CD14-positive monocyte (primary cell): ENCODE measurements at regions not wholly inside any gene's neighbourhood (a gene's known extent, or its start where the extent isn't known, plus 50 kb on each side); places are given as distances from the start of the nearest gene placed in this dataset.

ENCODE experiments used
- DNase-seq, 3 donors: peaks; one replicate each; pipeline ENCODE4 v3.0.0-alpha.2; 2011 to 2022
- H2AFZ ChIP-seq: 2 replicates; pipeline ENCODE4 v1.6.0; 2012; ENCODE audit warnings: mild to moderate bottlenecking, low read depth, low read length, inconsistent platforms; ENCODE audit not compliant: insufficient read depth, poor library complexity, severe bottlenecking
- H3K27ac ChIP-seq, 2 donors: 1 replicate in 1 of 2; 2 replicates in 1 of 2; pipeline ENCODE4 v1.5.1; 2012 to 2013; ENCODE audit warnings: low read length in 2 of 2, control low read depth in 1 of 2, inconsistent platforms in 1 of 2, low read depth in 1 of 2, mild to moderate bottlenecking in 1 of 2
- H3K27me3 ChIP-seq, 2 donors: one replicate each; pipeline versions ENCODE4 v1.6.0 to v1.6.1; 2011 to 2013; ENCODE audit warnings: low read length in 2 of 2; ENCODE audit not compliant: control insufficient read depth in 2 of 2, insufficient read depth in 2 of 2
- H3K36me3 ChIP-seq, 2 donors: replicated peaks in 1 of 2; 1 replicate in 1 of 2; 2 replicates in 1 of 2; pipeline versions ENCODE4 v1.5.1 to v1.6.1; 2012 to 2013; ENCODE audit warnings: low read length in 2 of 2, control low read depth in 1 of 2, inconsistent platforms in 1 of 2, mild to moderate bottlenecking in 1 of 2; ENCODE audit not compliant: insufficient read depth in 2 of 2, control insufficient read depth in 1 of 2
- H3K4me1 ChIP-seq, 2 donors: 1 replicate in 1 of 2; 2 replicates in 1 of 2; pipeline versions ENCODE4 v1.5.1 to v1.6.1; 2012 to 2013; ENCODE audit warnings: low read length in 2 of 2, control low read depth in 1 of 2, inconsistent platforms in 1 of 2, mild to moderate bottlenecking in 1 of 2, moderate library complexity in 1 of 2; ENCODE audit not compliant: insufficient read depth in 2 of 2, control insufficient read depth in 1 of 2
- H3K4me2 ChIP-seq: replicated peaks from 2 replicates; pipeline ENCODE3; 2012; ENCODE audit warnings: low read length, moderate library complexity, mild to moderate bottlenecking; ENCODE audit not compliant: poor library complexity, severe bottlenecking; ENCODE audit errors: extremely low read depth
- H3K4me3 ChIP-seq, 3 experiments: fragments of 200-600 bp in 1 of 3; sonication (generic) in 1 of 3; replicated peaks in 1 of 3; 1 replicate in 2 of 3; 2 replicates in 1 of 3; pipeline ENCODE4 v1.5.1; 2011 to 2013; ENCODE audit warnings: low read length in 3 of 3, mild to moderate bottlenecking in 3 of 3, control low read depth in 2 of 3, low read depth in 2 of 3, inconsistent platforms in 1 of 3, moderate library complexity in 1 of 3
- H3K79me2 ChIP-seq: 2 replicates; pipeline ENCODE4 v1.6.0; 2012; ENCODE audit warnings: mild to moderate bottlenecking, control low read depth, inconsistent platforms, low read length, moderate library complexity; ENCODE audit not compliant: insufficient read depth
- H3K9ac ChIP-seq: 2 replicates; pipeline ENCODE4 v1.6.0; 2017; ENCODE audit warnings: low read length, mild to moderate bottlenecking; ENCODE audit not compliant: insufficient read depth, poor library complexity, severe bottlenecking
- H3K9me3 ChIP-seq, 2 donors: replicated peaks in 1 of 2; 1 replicate in 1 of 2; 2 replicates in 1 of 2; pipeline versions ENCODE4 v1.5.1 to v1.6.1; 2012 to 2013; ENCODE audit warnings: low read length in 2 of 2, control low read depth in 1 of 2; ENCODE audit not compliant: control insufficient read depth in 1 of 2, insufficient read depth in 1 of 2
- H4K20me1 ChIP-seq: 2 replicates; pipeline ENCODE4 v1.6.0; 2012; ENCODE audit warnings: mild to moderate bottlenecking, low read length, control low read depth, moderate library complexity; ENCODE audit not compliant: insufficient read depth
- H3K27ac Mint-ChIP-seq, 7 donors: one replicate each; pipeline ENCODE4 v1.8.0; 2020; ENCODE audit warnings: mild to moderate bottlenecking in 7 of 7, mixed read lengths in 7 of 7, moderate library complexity in 6 of 7, inconsistent platforms in 2 of 7
- H3K27me3 Mint-ChIP-seq, 3 donors: one replicate each; pipeline ENCODE4 v1.8.0; 2021 to 2022; ENCODE audit warnings: low read depth in 3 of 3, mild to moderate bottlenecking in 3 of 3, mixed read lengths in 3 of 3, moderate library complexity in 3 of 3, inconsistent platforms in 1 of 3
- H3K36me3 Mint-ChIP-seq, 2 donors: one replicate each; pipeline ENCODE4 v1.8.0; 2020; ENCODE audit warnings: mixed read lengths in 2 of 2, inconsistent platforms in 1 of 2, mild to moderate bottlenecking in 1 of 2
- H3K4me1 Mint-ChIP-seq: one replicate; pipeline ENCODE4 v1.8.0; 2020; ENCODE audit warnings: mild to moderate bottlenecking, mixed read lengths
- H3K4me3 Mint-ChIP-seq, 2 donors: one replicate each; pipeline ENCODE4 v1.8.0; 2020; ENCODE audit warnings: mild to moderate bottlenecking in 2 of 2, mixed read lengths in 2 of 2, moderate library complexity in 1 of 2
- H3K9me3 Mint-ChIP-seq, 7 donors: one replicate each; pipeline ENCODE4 v1.8.0; 2020 to 2022; ENCODE audit warnings: mixed read lengths in 7 of 7, mild to moderate bottlenecking in 6 of 7, moderate library complexity in 6 of 7, inconsistent platforms in 2 of 7
- WGBS: methylation state at CpG from one replicate; pipeline ENCODE4 v1.1.5; 2013; ENCODE audit warnings: missing lambda C conversion rate; ENCODE audit not compliant: insufficient coverage; 5-methylcytosine and 5-hydroxymethylcytosine counted together
- intact Hi-C, 2 donors: fragments of 100-400 bp; cut with micrococcal nuclease; formaldehyde crosslinking; loops; one replicate each; pipeline versions ENCODE4 v1.15.0 to v1.15.1; 2023
- TF ChIP-seq, protein P1 (sequence below): fragments of 200-600 bp; IDR thresholded peaks from one replicate; pipeline ENCODE4 v1.8.0; 2022; ENCODE audit warnings: antibody characterized with exemption, mild to moderate bottlenecking

DNA sequence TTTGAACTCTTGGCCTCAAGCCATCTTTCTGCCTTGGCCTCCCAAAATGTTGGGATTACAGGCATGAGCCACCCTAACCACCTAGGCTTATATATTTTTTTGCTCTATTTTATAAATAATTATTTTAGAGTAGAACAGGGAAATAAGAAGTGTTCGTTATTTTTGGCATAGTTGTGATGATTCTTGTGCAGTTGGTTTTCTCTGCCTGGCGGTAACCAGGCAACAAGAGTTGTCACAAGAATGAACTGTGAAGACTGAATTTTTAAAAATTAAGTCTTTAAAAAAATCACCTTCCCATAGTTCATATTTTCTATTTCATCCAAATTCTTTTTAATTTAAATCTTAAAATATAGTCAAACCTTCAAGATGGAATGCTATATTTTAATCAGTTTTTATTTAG lies 310.2 kb downstream of the ARL6IP6 start:
- Histone ChIP-seq H3K9ac (no peak overlapping the region), H3K36me3 (no peaks in the 10 kb centered on the region), H3K4me1 (no peaks in the 10 kb centered on the region), H3K79me2 (no peaks in the 10 kb centered on the region), H3K27ac (no peak overlapping the region), H3K9me3 (peaks cover 8 to 15% of the 10 kb centered on the region in 2 donors), H2AFZ (no peak overlapping the region), H3K4me3 (no peak overlapping the region), H3K4me2 (no peak overlapping the region), H3K27me3 (no peaks in the 10 kb centered on the region), H4K20me1 (no peaks in the 10 kb centered on the region)
- intact Hi-C loops = no loop called here
- no CpG with 5 or more reads among the region's 2 CpGs for WGBS
- H3K9me3 Mint-ChIP-seq = peaks cover 0 to 13% (median 4%) of the 10 kb centered on the region in 7 donors
- no peak overlapping the region for H3K4me3 Mint-ChIP-seq
- DNase-seq = no peak
- TF ChIP-seq, protein P1, sequence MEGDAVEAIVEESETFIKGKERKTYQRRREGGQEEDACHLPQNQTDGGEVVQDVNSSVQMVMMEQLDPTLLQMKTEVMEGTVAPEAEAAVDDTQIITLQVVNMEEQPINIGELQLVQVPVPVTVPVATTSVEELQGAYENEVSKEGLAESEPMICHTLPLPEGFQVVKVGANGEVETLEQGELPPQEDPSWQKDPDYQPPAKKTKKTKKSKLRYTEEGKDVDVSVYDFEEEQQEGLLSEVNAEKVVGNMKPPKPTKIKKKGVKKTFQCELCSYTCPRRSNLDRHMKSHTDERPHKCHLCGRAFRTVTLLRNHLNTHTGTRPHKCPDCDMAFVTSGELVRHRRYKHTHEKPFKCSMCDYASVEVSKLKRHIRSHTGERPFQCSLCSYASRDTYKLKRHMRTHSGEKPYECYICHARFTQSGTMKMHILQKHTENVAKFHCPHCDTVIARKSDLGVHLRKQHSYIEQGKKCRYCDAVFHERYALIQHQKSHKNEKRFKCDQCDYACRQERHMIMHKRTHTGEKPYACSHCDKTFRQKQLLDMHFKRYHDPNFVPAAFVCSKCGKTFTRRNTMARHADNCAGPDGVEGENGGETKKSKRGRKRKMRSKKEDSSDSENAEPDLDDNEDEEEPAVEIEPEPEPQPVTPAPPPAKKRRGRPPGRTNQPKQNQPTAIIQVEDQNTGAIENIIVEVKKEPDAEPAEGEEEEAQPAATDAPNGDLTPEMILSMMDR = no peak
- no peaks in the 10 kb centered on the region for H3K4me1 Mint-ChIP-seq
- no peak overlapping the region for H3K27ac Mint-ChIP-seq
- H3K27me3 Mint-ChIP-seq = no peaks in the 10 kb centered on the region
- H3K36me3 Mint-ChIP-seq = no peaks in the 10 kb centered on the region

DNA sequence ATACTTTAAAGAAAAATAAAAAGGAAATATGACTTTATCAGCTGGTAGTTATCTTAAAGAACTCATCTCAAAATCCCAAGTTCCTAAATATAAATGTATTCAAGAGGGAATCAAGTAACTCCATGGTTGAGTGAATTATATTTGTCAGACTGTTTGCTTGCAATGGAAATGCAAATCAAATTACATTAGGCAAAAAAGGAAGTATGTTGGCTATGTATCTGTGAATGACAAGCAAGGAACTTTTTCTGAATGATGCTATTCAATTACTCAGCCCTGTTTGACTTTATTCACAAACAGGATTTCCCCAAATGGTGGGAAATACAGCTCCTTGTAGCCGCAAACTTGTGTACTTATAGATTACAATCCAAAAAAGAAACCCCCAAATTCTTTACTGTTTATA lies 309.1 kb downstream of the ARL6IP6 start:
- no peak overlapping the region for H3K9ac ChIP-seq
- no peaks in the 10 kb centered on the region for H4K20me1 ChIP-seq
- H3K4me1 Mint-ChIP-seq = no peaks in the 10 kb centered on the region
- H3K4me3 Mint-ChIP-seq = no peak overlapping the region
- H3K9me3 ChIP-seq = peaks cover 0 to 5% of the 10 kb centered on the region in 2 donors
- no peak overlapping the region for H3K27ac ChIP-seq
- H3K27me3 ChIP-seq = no peaks in the 10 kb centered on the region
- H2AFZ ChIP-seq = no peak overlapping the region
- H3K4me1 ChIP-seq = no peaks in the 10 kb centered on the region
- TF ChIP-seq, protein P1 = no peak
- no peak overlapping the region for H3K27ac Mint-ChIP-seq
- H3K4me3 ChIP-seq = no peak overlapping the region
- no peak overlapping the region for H3K4me2 ChIP-seq
- H3K36me3 Mint-ChIP-seq = no peaks in the 10 kb centered on the region
- H3K36me3 ChIP-seq = no peaks in the 10 kb centered on the region
- intact Hi-C loops = no loop called here
- no peaks in the 10 kb centered on the region for H3K79me2 ChIP-seq
- no peaks in the 10 kb centered on the region for H3K27me3 Mint-ChIP-seq
- H3K9me3 Mint-ChIP-seq = peaks cover 0 to 7% (median 2%) of the 10 kb centered on the region in 7 donors
- WGBS = no CpG with 5 or more reads among the region's 1 CpG
- no peak for DNase-seq
